GM19452 (cell line): ENCODE measurements at regions not wholly inside any gene's neighbourhood (a gene's known extent, or its start where the extent isn't known, plus 50 kb on each side); places are given as distances from the start of the nearest gene placed in this dataset.
"Not testable (repeated sequence)": the region's sequence is repeated elsewhere in the genome, so short reads cannot be mapped to it uniquely, and the experiment has no call there.

Source experiments
- ATAC-seq: cut with Tn5 transposase; IDR thresholded peaks from one replicate; pipeline ENCODE4 v1.9.1; 2021; ENCODE audit not compliant: unreplicated experiment

DNA sequence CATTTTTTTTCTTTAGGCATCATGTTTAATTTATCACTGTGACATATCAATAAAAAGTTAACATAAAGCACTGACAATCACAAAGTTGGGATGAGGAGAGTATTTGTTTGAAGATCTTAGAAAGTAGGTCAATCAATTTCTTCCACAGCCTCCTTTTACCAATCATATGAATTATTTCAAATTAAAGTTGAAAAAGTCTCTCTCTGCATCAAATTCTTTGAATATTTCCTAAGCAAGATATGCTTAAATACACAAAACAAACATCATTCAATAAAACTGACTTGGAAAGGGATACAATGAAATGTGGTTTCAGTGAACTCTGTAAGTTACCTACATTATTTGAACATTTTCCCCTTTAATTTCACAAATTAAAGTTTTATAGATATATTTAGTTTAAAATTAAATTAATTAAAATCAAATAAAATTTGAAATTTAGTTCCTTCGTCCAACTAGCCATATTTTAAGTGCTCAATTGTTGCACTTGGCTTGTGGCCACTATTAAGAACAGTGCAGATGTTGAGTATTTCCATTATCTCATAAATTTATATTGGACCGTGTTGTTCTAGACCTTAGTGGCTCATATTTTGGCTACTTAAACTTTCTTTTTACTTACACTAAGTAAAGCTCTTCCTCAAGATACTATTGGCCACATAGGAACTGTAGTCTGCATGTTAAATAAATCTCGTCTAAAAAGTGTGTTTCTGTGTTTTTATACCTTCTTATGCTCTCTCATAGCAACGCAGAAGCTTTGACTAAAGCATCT lies 949.7 kb upstream of the NUDT12 start:
- no peak for ATAC-seq

DNA sequence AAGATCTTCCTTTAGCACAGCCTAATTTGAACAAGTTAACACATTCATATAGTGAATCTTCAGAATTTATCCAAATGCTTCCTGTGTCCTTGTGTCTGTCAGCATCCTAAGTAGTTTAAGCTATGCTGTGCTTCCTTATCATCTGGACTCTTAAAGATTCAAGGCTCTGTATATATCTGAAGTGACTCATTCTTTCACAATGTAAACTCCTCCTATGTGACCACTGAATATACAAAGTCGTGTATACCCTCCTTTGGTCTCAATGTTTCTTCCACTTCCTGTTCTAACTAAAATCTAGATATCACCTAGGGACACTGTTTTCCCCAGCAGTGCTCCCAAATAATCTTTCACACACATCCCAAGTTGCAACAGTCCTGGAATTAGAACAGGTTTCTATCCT lies 935.7 kb upstream of the NUDT12 start:
- ATAC-seq, result no peak

DNA sequence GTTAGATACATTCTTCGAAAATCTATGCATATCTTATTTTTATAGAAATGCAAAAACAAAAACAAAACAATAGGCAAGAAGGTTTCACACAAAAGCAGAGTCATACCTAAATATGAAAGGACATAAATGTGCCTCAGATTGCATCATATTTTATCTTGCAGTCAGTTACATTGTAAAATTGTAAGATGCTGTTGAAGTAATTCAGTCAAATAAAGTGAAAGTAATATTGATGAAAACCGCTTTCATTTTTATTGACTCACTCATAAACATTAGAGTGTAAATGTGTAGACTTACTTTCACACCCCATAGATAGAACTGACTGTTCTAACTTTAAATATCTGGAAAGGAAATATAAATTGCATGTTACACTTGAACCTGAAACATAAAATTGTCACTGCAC lies 931.5 kb upstream of the NUDT12 start:
- ATAC-seq, result no peak

GRCh38 chr5:104472811-104473210 lies 910.2 kb upstream of the NUDT12 start:
- no peak for ATAC-seq

DNA sequence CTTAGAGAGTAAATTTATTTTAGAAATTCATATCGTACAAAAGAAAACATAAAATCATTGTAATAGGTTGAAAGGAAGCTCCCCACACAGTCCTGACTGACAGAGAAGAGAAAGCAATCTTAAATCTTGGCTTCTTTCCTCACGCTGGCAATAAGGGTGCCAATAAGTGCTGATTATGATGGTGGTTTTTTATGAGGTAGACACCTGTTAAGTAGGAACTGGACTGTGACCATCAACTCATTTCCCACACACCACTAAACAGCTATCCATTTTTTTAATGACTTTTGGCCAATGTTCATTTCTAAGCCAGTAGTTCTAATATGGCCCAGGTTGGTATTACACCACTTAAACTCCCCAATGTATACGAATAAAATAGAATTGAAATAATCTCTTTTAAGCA lies 893.5 kb upstream of the NUDT12 start:
- no peak for ATAC-seq

GRCh38 chr5:104452550-104452949 lies 890.0 kb upstream of the NUDT12 start:
- no peak for ATAC-seq

GRCh38 chr5:104451911-104452310 lies 889.3 kb upstream of the NUDT12 start:
- ATAC-seq, result not testable (repeated sequence)

DNA sequence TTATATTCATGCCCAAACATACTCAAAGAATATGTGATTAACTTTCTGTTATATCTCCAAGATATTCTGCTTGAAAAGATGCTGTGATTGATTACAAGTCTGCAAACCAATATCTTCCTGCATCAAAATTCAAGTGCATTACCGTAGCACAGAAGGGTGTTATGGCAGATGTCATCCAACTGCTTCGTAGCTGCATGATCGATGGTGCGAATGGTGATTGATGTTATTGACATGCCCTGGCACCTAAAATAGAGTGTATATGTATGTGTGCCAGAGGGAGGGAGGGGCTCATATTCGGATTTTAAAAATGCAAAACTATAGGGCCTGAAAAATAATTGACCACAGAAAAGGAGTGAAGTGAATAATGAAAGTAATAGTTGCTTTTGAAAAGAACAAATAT lies 882.1 kb upstream of the NUDT12 start:
- no peak for ATAC-seq

DNA sequence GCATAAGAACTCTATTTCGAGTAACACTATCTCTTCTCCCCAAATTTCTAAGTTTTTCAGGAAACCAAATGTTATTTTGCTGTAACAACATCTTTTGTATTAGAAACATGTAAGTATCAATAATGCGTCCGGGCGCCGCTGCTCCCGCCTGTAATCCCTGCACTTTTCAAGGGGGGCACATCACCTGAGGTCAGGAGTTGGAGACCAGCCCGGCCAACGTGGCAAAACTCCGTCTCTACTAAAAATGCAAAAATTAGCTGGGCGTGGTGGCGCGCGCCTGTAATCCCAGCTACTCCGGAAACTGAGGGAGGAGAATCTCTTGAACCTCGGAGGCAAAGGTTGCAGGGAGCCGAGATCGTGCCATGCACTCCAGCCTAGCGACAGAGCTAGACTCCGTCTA lies 881.1 kb upstream of the NUDT12 start:
- no peak for ATAC-seq

DNA sequence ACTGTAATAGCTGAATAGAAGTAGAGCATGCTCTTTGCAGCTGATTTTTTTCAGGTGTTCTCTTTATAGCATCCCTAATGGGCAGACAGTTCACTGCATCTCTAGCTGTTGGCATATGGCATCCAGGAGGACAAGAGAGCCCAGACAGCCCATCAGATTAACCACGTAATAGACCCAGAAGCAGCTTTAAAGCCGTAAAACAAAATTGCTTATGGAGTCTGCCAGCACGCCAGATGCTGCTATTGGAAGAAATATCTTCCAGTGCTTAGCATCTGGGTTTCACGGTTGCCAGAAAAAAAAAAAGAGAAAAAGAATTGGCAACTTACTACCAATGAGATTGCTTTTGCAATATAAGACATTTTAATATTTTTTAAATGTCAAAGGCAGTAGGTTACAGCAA lies 869.4 kb upstream of the NUDT12 start:
- ATAC-seq, result no peak

DNA sequence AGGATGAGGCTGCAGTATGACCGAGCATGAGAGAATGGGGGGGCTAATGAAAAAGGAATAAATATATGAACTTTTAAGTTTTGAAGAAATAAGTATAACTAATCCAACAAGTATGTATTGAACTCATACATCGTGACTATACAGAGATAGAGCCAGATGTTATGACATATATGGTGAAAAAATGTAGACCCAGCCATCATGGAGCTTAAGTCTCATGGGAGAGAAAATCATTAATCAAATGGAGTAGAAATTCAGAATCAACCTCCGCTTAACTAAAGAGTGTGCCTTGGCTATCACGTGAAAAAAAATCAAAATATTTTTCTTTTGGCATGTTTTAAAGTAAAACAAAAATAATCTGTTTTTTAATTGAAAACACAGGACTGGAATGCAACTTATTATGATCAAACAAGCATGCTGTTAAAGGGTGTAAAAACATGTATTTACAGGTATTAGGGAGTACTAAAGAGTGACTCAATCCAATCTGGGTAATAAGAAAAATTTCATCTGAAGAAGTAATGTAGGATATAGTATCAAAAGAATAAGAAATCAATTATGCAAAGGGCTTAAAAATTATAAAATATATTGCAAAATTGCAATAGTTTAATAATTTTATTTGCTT lies 868.5 kb upstream of the NUDT12 start:
- no peak for ATAC-seq

GRCh38 chr5:104429911-104430310 lies 867.3 kb upstream of the NUDT12 start:
- no peak for ATAC-seq

- ATAC-seq, result no peak
Observed at GRCh38 chr5:104421431-104421830, 858.8 kb upstream of the NUDT12 start.

DNA sequence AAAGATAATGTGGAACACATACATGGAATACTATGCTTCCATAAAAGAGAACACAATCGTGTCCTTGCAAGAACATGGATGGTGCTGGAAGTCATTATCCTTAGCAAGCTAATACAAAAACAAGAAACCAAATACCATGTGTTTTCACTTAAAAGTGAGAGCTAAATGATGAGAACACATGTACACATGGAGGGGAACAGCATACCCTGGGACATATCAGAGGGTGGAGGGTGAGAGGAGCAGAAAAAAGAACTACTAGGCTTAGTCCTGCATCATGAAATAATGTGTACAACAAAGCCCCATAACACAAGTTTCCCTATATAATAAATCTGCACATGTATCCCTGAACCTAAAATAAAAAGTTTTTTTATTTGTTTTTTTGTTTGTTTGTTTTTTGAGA lies 855.5 kb upstream of the NUDT12 start:
- no peak for ATAC-seq

- ATAC-seq, result no peak
Observed at GRCh38 chr5:104412649-104413240, 850.2 kb upstream of the NUDT12 start.

- ATAC-seq, result no peak
Observed at GRCh38 chr5:104400941-104401340, 838.4 kb upstream of the NUDT12 start.

GRCh38 chr5:104385906-104386305 lies 823.3 kb upstream of the NUDT12 start:
- ATAC-seq, result no peak

DNA sequence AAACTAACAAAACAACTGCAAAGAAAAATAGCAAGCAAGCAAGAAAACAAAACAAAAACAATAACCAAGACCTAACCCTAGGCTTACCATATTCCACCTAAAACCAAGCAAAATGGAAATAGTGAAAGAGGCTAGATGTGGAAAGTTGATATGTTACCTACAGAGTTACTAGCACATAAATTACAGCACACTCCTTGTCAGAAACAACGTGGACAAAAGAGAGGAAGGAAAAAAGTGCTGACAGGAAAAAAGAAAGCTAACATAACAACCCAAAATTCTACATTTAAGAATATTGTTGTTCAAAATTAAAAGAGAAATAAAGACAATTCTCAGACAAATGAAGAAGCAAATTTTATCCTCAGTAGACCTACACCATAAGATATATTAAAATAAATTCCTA lies 812.8 kb upstream of the NUDT12 start:
- no peak for ATAC-seq

DNA sequence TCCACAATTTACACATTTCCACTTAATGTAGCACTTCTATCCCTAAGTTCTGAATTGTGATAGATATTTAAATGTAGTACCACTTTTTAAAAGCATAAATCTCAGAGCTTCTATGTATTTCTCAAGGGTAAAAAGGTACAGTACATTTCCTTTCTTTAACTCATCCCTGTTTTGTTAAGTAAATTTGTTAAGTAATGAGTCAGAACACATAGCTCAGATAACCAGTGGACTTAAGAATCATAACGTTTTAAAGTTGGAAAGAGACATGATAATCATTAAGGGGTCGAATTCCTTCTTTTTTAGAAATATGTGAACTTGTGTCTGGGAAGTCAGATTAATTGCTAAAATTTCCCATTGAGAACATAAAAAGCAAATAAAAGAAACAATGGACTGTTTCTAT lies 810.2 kb upstream of the NUDT12 start:
- no peak for ATAC-seq

GRCh38 chr5:104372376-104372775 lies 809.8 kb upstream of the NUDT12 start:
- ATAC-seq, result no peak

DNA sequence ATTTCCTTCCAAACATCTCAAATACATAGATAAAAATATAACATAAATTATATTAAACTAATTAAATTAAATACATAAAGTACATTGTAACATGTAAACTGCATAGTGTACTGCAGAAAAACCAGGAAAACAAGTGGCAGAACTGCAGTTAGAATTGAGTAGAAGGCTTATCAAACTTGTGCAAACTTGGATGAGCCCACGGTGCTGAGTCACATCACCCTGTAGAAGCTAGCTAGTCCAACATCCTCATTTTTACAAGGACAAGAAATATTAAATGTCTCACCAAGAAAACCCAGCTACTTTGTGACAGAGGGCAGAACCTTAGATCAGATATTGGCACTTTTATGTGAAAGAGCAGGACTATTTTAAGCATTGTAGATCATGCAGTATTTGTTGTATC lies 807.9 kb upstream of the NUDT12 start:
- no peak for ATAC-seq

GRCh38 chr5:104367978-104368377 lies 805.4 kb upstream of the NUDT12 start:
- no peak for ATAC-seq
